ENCODE measurements at regions not wholly inside any gene's neighbourhood (a gene's known extent, or its start where the extent isn't known, plus 50 kb on each side); places are given as distances from the start of the nearest gene placed in this dataset.

- H2AK5ac ChIP-seq (ENCODE audit: low read depth, low read length) = no peak overlapping the region
- no peak for TF ChIP-seq CEBPB (IDR thresholded peaks at IDR 0.05; ENCODE audit: low read depth, low read length)
- TF ChIP-seq NFE2L2 (IDR thresholded peaks at IDR 0.05; ENCODE audit: low read depth, low read length) = no peak
- no peak for TF ChIP-seq POLR2A (IDR thresholded peaks at IDR 0.05; ENCODE audit: low read depth, low read length)
- TF ChIP-seq CTCF (conservative IDR thresholded peaks at IDR 0.05; ENCODE audit: low read depth, low read length) = no peak
- no peak for TF ChIP-seq MAZ (IDR thresholded peaks at IDR 0.05; ENCODE audit: borderline replicate concordance, low read depth, low read length)
- no peak for TF ChIP-seq BHLHE40 (IDR thresholded peaks at IDR 0.05; ENCODE audit: low read depth, low read length)
- no peak for TF ChIP-seq USF2 (IDR thresholded peaks at IDR 0.05; ENCODE audit: low read depth, low read length)
- TF ChIP-seq MAFK (IDR thresholded peaks at IDR 0.05; ENCODE audit: low read depth, low read length) = no peak
- no peak for TF ChIP-seq RAD21 (IDR thresholded peaks at IDR 0.05; ENCODE audit: low read length)
- TF ChIP-seq MXI1 (IDR thresholded peaks at IDR 0.05; ENCODE audit: borderline replicate concordance, low read depth, low read length) = no peak
- no peak for TF ChIP-seq RCOR1 (IDR thresholded peaks at IDR 0.05; ENCODE audit: insufficient replicate concordance, low read length)
- TF ChIP-seq RFX5 (IDR thresholded peaks at IDR 0.05; ENCODE audit: low read depth, low read length) = no peak
- TF ChIP-seq CHD1 (IDR thresholded peaks at IDR 0.05; ENCODE audit: low read depth, low read length) = no peak
- no peak for TF ChIP-seq ELK1 (IDR thresholded peaks at IDR 0.05; ENCODE audit: borderline replicate concordance, low read depth, low read length)
- no peak for TF ChIP-seq FOS (IDR thresholded peaks at IDR 0.05; ENCODE audit: low read depth, low read length)
- no peak for TF ChIP-seq SMC3 (IDR thresholded peaks at IDR 0.05; ENCODE audit: low read depth, low read length)
- no peak overlapping the region for H3K9ac ChIP-seq (ENCODE audit: low read depth, low read length)
- no peak overlapping the region for H3K18ac ChIP-seq (ENCODE audit: low read depth, low read length)
- H4K91ac ChIP-seq (ENCODE audit: insufficient read depth, low read depth, low read length) = no peak overlapping the region
- H2BK5ac ChIP-seq (ENCODE audit: low read depth, low read length, poor library complexity, severe bottlenecking) = no peak overlapping the region
- POLR2A ChIA-PET (ENCODE audit: unreplicated experiment) = no interaction called here
- H3K79me1 ChIP-seq (ENCODE audit: low read depth in 1 of 2, low read length in 2 of 2) = no peaks in the 10 kb centered on the region
- H4K20me1 ChIP-seq (ENCODE audit: insufficient read depth, low read length) = no peaks in the 10 kb centered on the region
- H3K27ac ChIP-seq (ENCODE audit: insufficient read depth, low read length) = no peak overlapping the region
- no peak overlapping the region for H3K4me2 ChIP-seq (ENCODE audit: low read depth, low read length)
- ATAC-seq (ENCODE audit: low read depth) = no peak
- H2BK120ac ChIP-seq (ENCODE audit: low read depth, low read length) = no peak overlapping the region
- no peak overlapping the region for H4K5ac ChIP-seq (ENCODE audit: low read depth, low read length)
- H2BK20ac ChIP-seq (ENCODE audit: low read depth, low read length) = no peak overlapping the region
- CTCF ChIA-PET = no interaction called here
- no peak overlapping the region for H3K56ac ChIP-seq (ENCODE audit: extremely low read depth, insufficient read depth, low read length)
- no peak overlapping the region for H3K4ac ChIP-seq (ENCODE audit: low read depth, low read length)
- no peak overlapping the region for H2AK9ac ChIP-seq (replicated peaks; ENCODE audit: low read depth, low read length, poor library complexity)
- H2AFZ ChIP-seq (replicated peaks; ENCODE audit: low read length, poor library complexity) = no peak overlapping the region
- no peak for DNase-seq
- H2BK15ac ChIP-seq (ENCODE audit: low read depth, low read length) = no peak overlapping the region; the same call in 2 of the 3 replicates
- 88% methylated on average over 2 of the region's 4 CpGs; no CpG with 5 or more reads in 1 of the 2 experiments for WGBS, 2 experiments (ENCODE audit: extremely low coverage in 2 of 2, insufficient read length in 1 of 2)
- dilution Hi-C loops (cut with HindIII; ENCODE audit: low sequenced_read_pairs, unreplicated experiment) (no loop called here), intact Hi-C loops (cut with micrococcal nuclease) (no loop called here), in situ Hi-C loops (cut with MboI; ENCODE audit: low sequenced_read_pairs) (no loop called here)
- no peaks in the 10 kb centered on the region for H3K36me3 ChIP-seq (ENCODE audit: control insufficient read depth, insufficient read depth, low read length)
- H3K27me3 ChIP-seq (ENCODE audit: control insufficient read depth, insufficient read depth, low read length) = no peaks in the 10 kb centered on the region
- H3K9me3 ChIP-seq (ENCODE audit: control insufficient read depth, insufficient read depth, low read length) = no peaks in the 10 kb centered on the region
- peaks cover 2% of the 10 kb centered on the region; the same call in 1 of the 2 replicates for H3K4me1 ChIP-seq (ENCODE audit: control insufficient read depth, insufficient read depth, low read length)
- no peak overlapping the region for H3K4me3 ChIP-seq (ENCODE audit: insufficient read depth, low read depth, low read length)
- H3K14ac ChIP-seq (replicated peaks; ENCODE audit: low read depth, low read length) = no peak overlapping the region
- no peak overlapping the region for H3K23ac ChIP-seq (ENCODE audit: low read depth, low read length)
- BruUV-seq (replicated peaks) = no TSS peak
- H3K9me1 ChIP-seq (ENCODE audit: insufficient read depth, low read length) = no peaks in the 10 kb centered on the region
- H4K8ac ChIP-seq (ENCODE audit: low read depth in 2 of 2, low read length in 2 of 2) = no peak overlapping the region
Measured at GRCh38 chr13:85538957-85539356, 260.3 kb downstream of the SLITRK6 start.

Measured in IMR-90 (cell line).